ENCODE measurements at regions not wholly inside any gene's neighbourhood (a gene's known extent, or its start where the extent isn't known, plus 50 kb on each side); places are given as distances from the start of the nearest gene placed in this dataset.

- ATAC-seq = no peak
- H3K4me3 Mint-ChIP-seq = no peak overlapping the region
- H3K9me3 Mint-ChIP-seq = no peaks in the 10 kb centered on the region
- no peak for DNase-seq
- no peaks in the 10 kb centered on the region for H3K4me1 Mint-ChIP-seq
- H3K27me3 Mint-ChIP-seq = peaks cover 27% of the 10 kb centered on the region
- no peak overlapping the region for H3K27ac Mint-ChIP-seq
Observed at GRCh38 chr13:26456650-26457049, 100.8 kb upstream of the WASF3 start.

- H3K4me1 Mint-ChIP-seq = no peaks in the 10 kb centered on the region
- peaks cover 30% of the 10 kb centered on the region for H3K27me3 Mint-ChIP-seq
- no peak for ATAC-seq
Observed at GRCh38 chr13:26457212-26457611, 100.3 kb upstream of the WASF3 start.

GRCh38 chr13:26458196-26458749 is 99.2 kb upstream of the WASF3 start:
- Mint-ChIP-seq H3K27me3 (peaks cover 23% of the 10 kb centered on the region), H3K4me1 (no peaks in the 10 kb centered on the region)

More at GRCh38 chr13:26457212-26457611, 100.3 kb upstream of the WASF3 start:
- Mint-ChIP-seq H3K9me3 (no peaks in the 10 kb centered on the region), H3K4me3 (no peak overlapping the region), H3K27ac (no peak overlapping the region)
- no peak for DNase-seq

GRCh38 chr13:26459276-26460131 is 98.0 kb upstream of the WASF3 start:
- no peak for DNase-seq
- no peak overlapping the region for H3K27ac Mint-ChIP-seq
- no peaks in the 10 kb centered on the region for H3K4me1 Mint-ChIP-seq
- ATAC-seq = no peak
- H3K9me3 Mint-ChIP-seq = no peaks in the 10 kb centered on the region
- no peak overlapping the region for H3K4me3 Mint-ChIP-seq
- H3K27me3 Mint-ChIP-seq = peaks cover 30% of the 10 kb centered on the region

More at GRCh38 chr13:26458196-26458749, 99.2 kb upstream of the WASF3 start:
- Mint-ChIP-seq H3K27ac (no peak overlapping the region), H3K9me3 (no peaks in the 10 kb centered on the region), H3K4me3 (no peak overlapping the region)
- DNase-seq (no peak), ATAC-seq (no peak)

- ATAC-seq (no peak), DNase-seq (no peak)
- no peak overlapping the region for H3K4me3 Mint-ChIP-seq
- no peaks in the 10 kb centered on the region for H3K4me1 Mint-ChIP-seq
- H3K27ac Mint-ChIP-seq = no peak overlapping the region
- no peaks in the 10 kb centered on the region for H3K9me3 Mint-ChIP-seq
- peaks cover 42% of the 10 kb centered on the region for H3K27me3 Mint-ChIP-seq
Observed at GRCh38 chr13:26460648-26461047, 96.8 kb upstream of the WASF3 start.

- no peak for DNase-seq
- Mint-ChIP-seq H3K27ac (no peak overlapping the region), H3K4me1 (no peaks in the 10 kb centered on the region), H3K4me3 (no peak overlapping the region), H3K9me3 (no peaks in the 10 kb centered on the region), H3K27me3 (peaks cover 35% of the 10 kb centered on the region)
- no peak for ATAC-seq
Observed at GRCh38 chr13:26463296-26463695, 94.2 kb upstream of the WASF3 start.

GRCh38 chr13:26463848-26464247 is 93.6 kb upstream of the WASF3 start:
- DNase-seq = no peak
- Mint-ChIP-seq H3K9me3 (no peaks in the 10 kb centered on the region), H3K27ac (no peak overlapping the region), H3K27me3 (peaks cover 32% of the 10 kb centered on the region), H3K4me3 (no peak overlapping the region), H3K4me1 (no peaks in the 10 kb centered on the region)
- no peak for ATAC-seq

GRCh38 chr13:26465514-26465913 is 92.0 kb upstream of the WASF3 start:
- Mint-ChIP-seq H3K4me1 (no peaks in the 10 kb centered on the region), H3K27ac (peak overlapping the region in 1 of 2 donors; percentile 70), H3K4me3 (no peak overlapping the region), H3K27me3 (peaks cover 32% of the 10 kb centered on the region), H3K9me3 (no peaks in the 10 kb centered on the region)
- no peak for ATAC-seq
- no peak for DNase-seq

- H3K9me3 Mint-ChIP-seq = no peaks in the 10 kb centered on the region
- H3K4me3 Mint-ChIP-seq = no peak overlapping the region
- ATAC-seq = no peak
- no peak overlapping the region for H3K27ac Mint-ChIP-seq
- no peak for DNase-seq
- no peaks in the 10 kb centered on the region for H3K4me1 Mint-ChIP-seq
- peaks cover 32% of the 10 kb centered on the region for H3K27me3 Mint-ChIP-seq
Observed at GRCh38 chr13:26465954-26466353, 91.5 kb upstream of the WASF3 start.

- DNase-seq (no peak), ATAC-seq (no peak)
- H3K4me3 Mint-ChIP-seq = no peak overlapping the region
- H3K27me3 Mint-ChIP-seq = peaks cover 32% of the 10 kb centered on the region
- H3K27ac Mint-ChIP-seq = no peak overlapping the region
- no peaks in the 10 kb centered on the region for H3K9me3 Mint-ChIP-seq
- H3K4me1 Mint-ChIP-seq = no peaks in the 10 kb centered on the region
Observed at GRCh38 chr13:26468265-26468801, 89.2 kb upstream of the WASF3 start.

- no peaks in the 10 kb centered on the region for H3K9me3 Mint-ChIP-seq
- peaks cover 21% of the 10 kb centered on the region for H3K27me3 Mint-ChIP-seq
- ATAC-seq = no peak
Observed at GRCh38 chr13:26469602-26470001, 87.9 kb upstream of the WASF3 start.

GRCh38 chr13:26471807-26472206 is 85.7 kb upstream of the WASF3 start:
- Mint-ChIP-seq H3K4me1 (peaks cover 15% of the 10 kb centered on the region), H3K4me3 (no peak overlapping the region), H3K27ac (no peak overlapping the region), H3K9me3 (no peaks in the 10 kb centered on the region), H3K27me3 (peaks cover 7% of the 10 kb centered on the region)
- DNase-seq (no peak), ATAC-seq (no peak)

More at GRCh38 chr13:26469602-26470001, 87.9 kb upstream of the WASF3 start:
- no peaks in the 10 kb centered on the region for H3K4me1 Mint-ChIP-seq
- no peak overlapping the region for H3K27ac Mint-ChIP-seq
- DNase-seq = no peak
- H3K4me3 Mint-ChIP-seq = no peak overlapping the region

- Mint-ChIP-seq H3K9me3 (no peaks in the 10 kb centered on the region), H3K4me1 (peaks cover 18% of the 10 kb centered on the region), H3K4me3 (no peak overlapping the region), H3K27ac (no peak overlapping the region), H3K27me3 (peaks cover 7% of the 10 kb centered on the region)
- DNase-seq = no peak
- ATAC-seq = no peak
Observed at GRCh38 chr13:26473571-26474230, 83.8 kb upstream of the WASF3 start.

GRCh38 chr13:26474286-26474685 is 83.2 kb upstream of the WASF3 start:
- peaks cover 7% of the 10 kb centered on the region for H3K27me3 Mint-ChIP-seq
- DNase-seq (no peak), ATAC-seq (no peak)
- H3K27ac Mint-ChIP-seq = no peak overlapping the region
- H3K9me3 Mint-ChIP-seq = no peaks in the 10 kb centered on the region
- H3K4me1 Mint-ChIP-seq = peaks cover 18% of the 10 kb centered on the region
- H3K4me3 Mint-ChIP-seq = no peak overlapping the region

- peaks cover 18% of the 10 kb centered on the region for H3K4me1 Mint-ChIP-seq
- H3K4me3 Mint-ChIP-seq = peak overlapping the region in 1 of 2 donors; percentile 69
- peaks cover 7% of the 10 kb centered on the region for H3K27me3 Mint-ChIP-seq
- ATAC-seq = no peak
- H3K27ac Mint-ChIP-seq = peak overlapping the region in 1 of 2 donors; percentile 35
- H3K9me3 Mint-ChIP-seq = no peaks in the 10 kb centered on the region
- no peak for DNase-seq
Observed at GRCh38 chr13:26475176-26476110, 82.0 kb upstream of the WASF3 start.

Measured in stimulated activated naive CD8-positive, alpha-beta T cell treated with anti-CD3 and anti-CD28 coated beads, Interleukin-15, amount 100 ng/mL, for 72 hours (primary cell).